OCI-LY1 (cell line): ENCODE measurements at regions not wholly inside any gene's neighbourhood (a gene's known extent, or its start where the extent isn't known, plus 50 kb on each side); places are given as distances from the start of the nearest gene placed in this dataset.

Source experiments
- H2AFZ ChIP-seq: fragments of 200-600 bp; sonication (generic), shearing (Covaris generic); 2 replicates; pipeline ENCODE4 v1.6.0; 2014; ENCODE audit warnings: antibody characterized with exemption, mild to moderate bottlenecking, low read length
- H3F3A ChIP-seq: fragments of 200-600 bp; sonication (generic), shearing (Covaris generic); 2 replicates; pipeline ENCODE4 v1.6.0; 2014; ENCODE audit warnings: mild to moderate bottlenecking, antibody characterized with exemption, low read length, moderate library complexity; ENCODE audit not compliant: insufficient read depth
- H3K27ac ChIP-seq: fragments of 200-600 bp; sonication (generic); 2 replicates; pipeline ENCODE4 v1.5.1; 2014; ENCODE audit warnings: low read length, mixed run types, mild to moderate bottlenecking, low read depth; ENCODE audit not compliant: poor library complexity, severe bottlenecking
- H3K27me3 ChIP-seq: fragments of 200-600 bp; sonication (generic); 2 replicates; pipeline ENCODE4 v1.6.0; 2014; ENCODE audit warnings: antibody characterized with exemption, mild to moderate bottlenecking, low read length, moderate library complexity; ENCODE audit not compliant: insufficient read depth
- H3K36me3 ChIP-seq: fragments of 200-600 bp; sonication (generic); 2 replicates; pipeline ENCODE4 v1.6.1; 2014; ENCODE audit warnings: mild to moderate bottlenecking, antibody characterized with exemption, low read length, moderate library complexity, mixed read lengths; ENCODE audit not compliant: insufficient read depth
- H3K4me1 ChIP-seq: fragments of 200-600 bp; sonication (generic); 2 replicates; pipeline ENCODE4 v1.5.1; 2014; ENCODE audit warnings: mild to moderate bottlenecking, low read length, moderate library complexity; ENCODE audit not compliant: insufficient read depth, severe bottlenecking
- H3K4me2 ChIP-seq: fragments of 200-600 bp; sonication (generic), shearing (Covaris generic); 2 replicates; pipeline ENCODE4 v1.6.1; 2014; ENCODE audit warnings: low read length
- H3K4me3 ChIP-seq: fragments of 200-600 bp; sonication (generic); 2 replicates; pipeline ENCODE4 v1.5.1; 2014; ENCODE audit warnings: low read length, low read depth, mild to moderate bottlenecking, mixed read lengths; ENCODE audit not compliant: poor library complexity, severe bottlenecking
- H3K79me2 ChIP-seq: fragments of 200-600 bp; shearing (Covaris generic); 2 replicates; pipeline ENCODE4 v1.6.1; 2016; ENCODE audit warnings: mixed run types, low read length, mixed read lengths; ENCODE audit not compliant: insufficient read depth
- H3K9ac ChIP-seq: fragments of 200-600 bp; sonication (generic), shearing (Covaris generic); 2 replicates; pipeline ENCODE4 v1.6.1; 2014; ENCODE audit warnings: mild to moderate bottlenecking, low read length, mixed read lengths
- H3K9me2 ChIP-seq: fragments of 200-600 bp; sonication (generic), shearing (Covaris generic); 2 replicates; pipeline ENCODE4 v1.6.1; 2014; ENCODE audit warnings: low read depth, mild to moderate bottlenecking, low read length, mixed read lengths
- H3K9me3 ChIP-seq: fragments of 200-600 bp; shearing (Covaris generic); 2 replicates; pipeline ENCODE4 v1.6.1; 2014; ENCODE audit warnings: low read length, mixed read lengths
- H4K20me1 ChIP-seq: fragments of 200-600 bp; sonication (generic), shearing (Covaris generic); 2 replicates; pipeline ENCODE4 v1.6.0; 2016; ENCODE audit warnings: mild to moderate bottlenecking, low read length; ENCODE audit not compliant: insufficient read depth
- EZH2 ChIP-seq: fragments of 200-600 bp; sonication (generic), shearing (Covaris generic); IDR thresholded peaks from 2 replicates; pipeline ENCODE4 v1.8.0; 2017; ENCODE audit warnings: borderline replicate concordance, mixed run types, mild to moderate bottlenecking, antibody characterized with exemption, low read length, moderate library complexity, mixed read lengths
- TF ChIP-seq, protein P1 (sequence below): fragments of 200-600 bp; sonication (generic), shearing (Covaris generic); IDR thresholded peaks from 2 replicates; pipeline ENCODE4 v1.5.1; 2017; ENCODE audit warnings: mild to moderate bottlenecking, antibody characterized with exemption, low read length, moderate library complexity, mixed read lengths

DNA sequence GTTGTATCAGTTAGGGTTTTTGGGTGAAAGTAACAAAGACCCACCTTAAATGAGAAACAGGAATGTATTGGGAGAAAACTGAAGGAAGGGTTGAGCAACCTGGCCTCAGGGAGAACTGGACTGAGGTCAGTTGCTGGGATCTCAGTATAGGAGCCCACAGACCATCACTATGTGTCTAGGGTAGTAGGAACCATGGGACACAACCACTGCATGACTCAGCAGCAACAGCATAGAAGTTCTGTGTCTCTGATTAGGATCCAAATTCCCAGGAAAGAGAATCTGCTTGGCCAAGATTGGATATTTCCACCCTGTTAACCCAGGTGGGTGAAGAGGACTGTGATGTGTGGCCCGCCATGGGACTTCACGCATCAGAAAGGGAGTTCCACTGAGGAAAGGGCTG, 102.2 kb upstream of the RAB3GAP2 start:
- Histone ChIP-seq H3K4me3 (no peak overlapping the region), H3K27ac (no peak overlapping the region), H3K79me2 (no peaks in the 10 kb centered on the region), H4K20me1 (no peaks in the 10 kb centered on the region), H3K9me3 (no peaks in the 10 kb centered on the region), H3K4me2 (no peak overlapping the region), H3K9ac (no peak overlapping the region), H3K4me1 (no peaks in the 10 kb centered on the region), H3K36me3 (no peaks in the 10 kb centered on the region), H2AFZ (no peak overlapping the region), H3K27me3 (no peaks in the 10 kb centered on the region), H3K9me2 (no peaks in the 10 kb centered on the region), H3F3A (no peaks in the 10 kb centered on the region)
- TF ChIP-seq EZH2, result no peak

- no peak overlapping the region for H3K4me3 ChIP-seq
- no peaks in the 10 kb centered on the region for H3K4me1 ChIP-seq
- H3K4me2 ChIP-seq, result no peak overlapping the region
- H3F3A ChIP-seq, result no peaks in the 10 kb centered on the region
- H3K79me2 ChIP-seq, result no peaks in the 10 kb centered on the region
- H3K9me2 ChIP-seq, result no peaks in the 10 kb centered on the region
- H3K36me3 ChIP-seq, result no peaks in the 10 kb centered on the region
- H3K27ac ChIP-seq, result no peak overlapping the region
- H3K27me3 ChIP-seq, result no peaks in the 10 kb centered on the region
- TF ChIP-seq EZH2, result no peak
- TF ChIP-seq, protein P1, sequence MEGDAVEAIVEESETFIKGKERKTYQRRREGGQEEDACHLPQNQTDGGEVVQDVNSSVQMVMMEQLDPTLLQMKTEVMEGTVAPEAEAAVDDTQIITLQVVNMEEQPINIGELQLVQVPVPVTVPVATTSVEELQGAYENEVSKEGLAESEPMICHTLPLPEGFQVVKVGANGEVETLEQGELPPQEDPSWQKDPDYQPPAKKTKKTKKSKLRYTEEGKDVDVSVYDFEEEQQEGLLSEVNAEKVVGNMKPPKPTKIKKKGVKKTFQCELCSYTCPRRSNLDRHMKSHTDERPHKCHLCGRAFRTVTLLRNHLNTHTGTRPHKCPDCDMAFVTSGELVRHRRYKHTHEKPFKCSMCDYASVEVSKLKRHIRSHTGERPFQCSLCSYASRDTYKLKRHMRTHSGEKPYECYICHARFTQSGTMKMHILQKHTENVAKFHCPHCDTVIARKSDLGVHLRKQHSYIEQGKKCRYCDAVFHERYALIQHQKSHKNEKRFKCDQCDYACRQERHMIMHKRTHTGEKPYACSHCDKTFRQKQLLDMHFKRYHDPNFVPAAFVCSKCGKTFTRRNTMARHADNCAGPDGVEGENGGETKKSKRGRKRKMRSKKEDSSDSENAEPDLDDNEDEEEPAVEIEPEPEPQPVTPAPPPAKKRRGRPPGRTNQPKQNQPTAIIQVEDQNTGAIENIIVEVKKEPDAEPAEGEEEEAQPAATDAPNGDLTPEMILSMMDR, result no peak
- no peak overlapping the region for H3K9ac ChIP-seq
- no peaks in the 10 kb centered on the region for H3K9me3 ChIP-seq
- no peaks in the 10 kb centered on the region for H4K20me1 ChIP-seq
- H2AFZ ChIP-seq, result no peak overlapping the region
Observed at GRCh38 chr1:220372451-220372850, 100.2 kb upstream of the RAB3GAP2 start.

DNA sequence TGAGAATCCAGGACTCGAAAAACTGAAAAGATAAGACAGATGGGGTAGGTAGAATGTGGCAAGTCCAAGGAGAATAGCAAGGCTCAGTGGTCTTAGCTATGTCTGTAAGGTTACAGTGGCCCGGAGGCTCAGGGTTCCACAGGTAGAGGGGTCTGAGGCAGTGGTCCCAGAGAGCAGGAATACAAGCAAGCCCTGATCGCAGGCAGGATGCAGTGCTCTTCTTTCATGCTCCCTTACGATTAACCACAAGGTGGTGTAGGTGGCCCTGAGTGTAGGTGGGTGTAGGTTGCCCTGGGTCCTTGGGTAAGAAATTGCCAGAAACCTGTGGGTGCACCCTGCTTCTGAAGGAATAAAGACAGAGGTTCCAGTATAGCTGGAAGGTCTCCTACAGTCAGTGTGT, 99.1 kb upstream of the RAB3GAP2 start:
- Histone ChIP-seq H3K9ac (no peak overlapping the region), H3K27ac (no peak overlapping the region), H3K36me3 (no peaks in the 10 kb centered on the region), H3K27me3 (no peaks in the 10 kb centered on the region), H3K9me3 (no peaks in the 10 kb centered on the region), H3K4me2 (no peak overlapping the region), H4K20me1 (no peaks in the 10 kb centered on the region), H3F3A (no peaks in the 10 kb centered on the region), H3K79me2 (no peaks in the 10 kb centered on the region), H2AFZ (no peak overlapping the region), H3K4me3 (no peak overlapping the region), H3K9me2 (no peaks in the 10 kb centered on the region), H3K4me1 (no peaks in the 10 kb centered on the region)
- TF ChIP-seq, protein P1, result peak; percentile 14; the same call in 1 of the 2 replicates
- no peak for TF ChIP-seq EZH2

- Histone ChIP-seq H3K9me3 (no peaks in the 10 kb centered on the region), H4K20me1 (no peaks in the 10 kb centered on the region), H3F3A (no peaks in the 10 kb centered on the region), H3K4me2 (no peak overlapping the region), H3K9me2 (no peaks in the 10 kb centered on the region), H3K27me3 (no peaks in the 10 kb centered on the region), H3K4me3 (no peak overlapping the region), H3K36me3 (no peaks in the 10 kb centered on the region), H3K9ac (no peak overlapping the region), H3K4me1 (no peaks in the 10 kb centered on the region), H3K27ac (no peak overlapping the region), H2AFZ (no peak overlapping the region), H3K79me2 (no peaks in the 10 kb centered on the region)
- TF ChIP-seq, protein P1, result no peak
- TF ChIP-seq EZH2, result no peak
Observed at GRCh38 chr1:220370041-220370700, 97.9 kb upstream of the RAB3GAP2 start.
